ENCODE measurements at regions not wholly inside any gene's neighbourhood (a gene's known extent, or its start where the extent isn't known, plus 50 kb on each side); places are given as distances from the start of the nearest gene placed in this dataset.

DNA sequence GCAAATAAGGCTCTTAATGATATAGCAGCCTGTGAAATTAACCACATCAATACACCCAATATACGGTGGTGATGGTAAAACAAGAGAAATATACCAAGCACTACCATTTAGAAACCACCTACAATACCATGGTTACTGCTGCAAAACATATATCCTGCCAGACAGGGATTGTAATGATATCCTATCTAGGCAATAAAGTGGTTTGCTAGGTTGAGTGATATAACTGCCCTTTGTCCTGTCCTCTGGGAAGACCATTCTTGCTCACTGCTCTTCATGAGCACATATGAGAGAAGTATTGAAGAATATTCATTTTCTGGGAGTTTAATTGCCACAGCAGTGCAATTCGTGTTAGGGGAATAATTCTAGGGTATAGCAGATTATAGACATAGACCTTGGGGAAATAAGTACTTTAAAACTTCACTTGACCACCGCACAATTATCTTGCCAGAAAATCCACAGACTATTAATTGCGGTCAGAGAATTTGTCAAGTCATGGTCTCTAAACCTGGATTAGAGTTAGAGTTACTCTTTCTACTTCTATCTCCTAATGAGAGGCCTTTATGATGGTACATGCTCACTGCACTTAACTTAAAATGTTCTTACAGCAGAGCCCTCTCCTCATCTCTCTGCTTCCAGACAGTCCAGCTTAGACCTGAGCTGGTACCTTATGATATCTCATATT is 413.0 kb downstream of the ZNF608 start:
- Histone ChIP-seq H3K27ac (no peak overlapping the region), H3K9me3 (no peaks in the 10 kb centered on the region), H3K4me3 (no peak overlapping the region), H3K4me1 (no peaks in the 10 kb centered on the region), H3K36me3 (no peaks in the 10 kb centered on the region), H3K27me3 (no peaks in the 10 kb centered on the region)
- no peak for TF ChIP-seq POLR2A (IDR thresholded peaks at IDR 0.05)
- TF ChIP-seq, protein P1, sequence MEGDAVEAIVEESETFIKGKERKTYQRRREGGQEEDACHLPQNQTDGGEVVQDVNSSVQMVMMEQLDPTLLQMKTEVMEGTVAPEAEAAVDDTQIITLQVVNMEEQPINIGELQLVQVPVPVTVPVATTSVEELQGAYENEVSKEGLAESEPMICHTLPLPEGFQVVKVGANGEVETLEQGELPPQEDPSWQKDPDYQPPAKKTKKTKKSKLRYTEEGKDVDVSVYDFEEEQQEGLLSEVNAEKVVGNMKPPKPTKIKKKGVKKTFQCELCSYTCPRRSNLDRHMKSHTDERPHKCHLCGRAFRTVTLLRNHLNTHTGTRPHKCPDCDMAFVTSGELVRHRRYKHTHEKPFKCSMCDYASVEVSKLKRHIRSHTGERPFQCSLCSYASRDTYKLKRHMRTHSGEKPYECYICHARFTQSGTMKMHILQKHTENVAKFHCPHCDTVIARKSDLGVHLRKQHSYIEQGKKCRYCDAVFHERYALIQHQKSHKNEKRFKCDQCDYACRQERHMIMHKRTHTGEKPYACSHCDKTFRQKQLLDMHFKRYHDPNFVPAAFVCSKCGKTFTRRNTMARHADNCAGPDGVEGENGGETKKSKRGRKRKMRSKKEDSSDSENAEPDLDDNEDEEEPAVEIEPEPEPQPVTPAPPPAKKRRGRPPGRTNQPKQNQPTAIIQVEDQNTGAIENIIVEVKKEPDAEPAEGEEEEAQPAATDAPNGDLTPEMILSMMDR (IDR thresholded peaks at IDR 0.05), result no peak
- DNase-seq, result no peak

DNA sequence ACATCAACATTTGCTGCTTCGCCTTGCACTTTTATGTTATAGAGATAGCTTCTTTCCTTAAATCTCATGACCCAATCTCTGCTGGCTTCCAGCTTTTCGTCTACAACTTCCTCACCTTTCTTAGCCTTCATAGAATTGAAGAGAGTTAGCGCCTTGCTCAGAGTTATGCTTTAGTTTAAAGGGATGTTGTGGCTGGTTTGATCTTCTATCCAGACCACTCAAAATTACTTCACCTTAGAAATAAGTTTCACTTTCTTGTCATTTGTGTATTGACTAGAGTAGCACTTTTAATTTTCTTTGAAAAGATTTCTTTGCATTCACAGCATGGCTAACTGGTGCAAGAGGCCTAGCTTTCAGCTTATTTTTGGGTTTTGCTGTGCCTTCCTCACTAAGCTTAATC is 414.2 kb downstream of the ZNF608 start:
- Histone ChIP-seq H3K9me3 (no peaks in the 10 kb centered on the region), H3K4me1 (no peaks in the 10 kb centered on the region)
- TF ChIP-seq, protein P1 (IDR thresholded peaks at IDR 0.05), result no peak
- TF ChIP-seq POLR2A (IDR thresholded peaks at IDR 0.05), result no peak

DNA sequence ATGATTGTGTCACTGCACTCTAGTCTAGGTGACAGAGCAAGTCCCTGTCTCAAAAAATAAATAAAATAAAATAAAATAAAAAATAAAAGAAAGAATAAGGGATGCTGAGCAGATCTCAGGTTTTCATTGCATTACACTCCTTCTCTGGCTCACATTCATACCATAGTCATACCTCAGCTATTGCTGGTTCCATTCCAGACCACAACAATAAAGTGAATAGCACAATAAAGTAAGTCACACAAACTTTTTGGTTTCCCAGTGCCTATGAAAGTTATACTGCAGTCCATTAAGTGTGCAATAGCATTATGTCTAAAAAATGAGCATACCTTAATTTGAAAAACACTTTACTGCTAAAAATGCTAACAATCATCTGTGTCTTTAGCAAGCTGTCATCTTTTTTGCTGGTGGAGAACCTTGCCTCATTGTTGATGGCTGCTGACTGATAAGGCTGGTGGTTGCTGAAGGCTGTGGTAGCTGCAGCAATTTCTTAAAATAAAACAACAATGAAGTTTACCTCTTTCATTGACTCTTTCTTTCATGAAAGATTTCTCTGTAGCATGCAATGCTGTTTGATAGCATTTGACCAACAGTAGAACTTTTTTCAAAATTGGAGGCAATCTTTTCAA is 415.7 kb downstream of the ZNF608 start:
- H3K4me3 ChIP-seq, result no peak overlapping the region
- TF ChIP-seq, protein P1 (IDR thresholded peaks at IDR 0.05), result no peak
- no peak for DNase-seq

More for the DNA sequence above, 414.2 kb downstream of the ZNF608 start:
- no peak overlapping the region for H3K4me3 ChIP-seq
- H3K27me3 ChIP-seq, result no peaks in the 10 kb centered on the region
- no peak overlapping the region for H3K27ac ChIP-seq
- H3K36me3 ChIP-seq, result no peaks in the 10 kb centered on the region
- DNase-seq, result no peak

DNA sequence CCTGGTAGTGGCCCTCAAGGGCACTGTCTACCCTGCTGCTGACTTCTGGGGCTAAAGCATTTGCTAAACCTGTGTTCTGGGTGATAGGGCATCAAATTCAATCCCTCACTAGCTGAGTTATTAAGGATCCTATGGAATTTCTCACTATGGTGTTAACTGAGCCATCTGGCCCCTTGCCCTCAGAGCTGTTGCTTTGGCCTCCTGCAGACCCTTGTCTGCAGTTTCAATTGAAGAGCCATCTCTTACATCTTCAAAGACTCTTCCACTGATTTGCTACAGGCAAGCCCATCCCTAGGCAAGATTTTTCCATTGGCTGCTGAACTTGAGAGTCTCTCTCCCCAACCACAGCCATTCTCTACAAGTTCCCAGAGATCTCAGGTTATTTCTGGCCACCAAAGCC is 418.2 kb downstream of the ZNF608 start:
- no peaks in the 10 kb centered on the region for H3K36me3 ChIP-seq
- no peaks in the 10 kb centered on the region for H3K9me3 ChIP-seq
- H3K4me1 ChIP-seq, result no peaks in the 10 kb centered on the region
- no peak overlapping the region for H3K27ac ChIP-seq
- TF ChIP-seq, protein P1 (IDR thresholded peaks at IDR 0.05), result no peak
- TF ChIP-seq POLR2A (IDR thresholded peaks at IDR 0.05), result no peak
- no peak overlapping the region for H3K4me3 ChIP-seq
- H3K27me3 ChIP-seq, result no peaks in the 10 kb centered on the region
- no peak for DNase-seq

More for the DNA sequence above, 415.7 kb downstream of the ZNF608 start:
- no peaks in the 10 kb centered on the region for H3K4me1 ChIP-seq
- no peaks in the 10 kb centered on the region for H3K9me3 ChIP-seq
- no peaks in the 10 kb centered on the region for H3K36me3 ChIP-seq
- no peak overlapping the region for H3K27ac ChIP-seq
- no peaks in the 10 kb centered on the region for H3K27me3 ChIP-seq

DNA sequence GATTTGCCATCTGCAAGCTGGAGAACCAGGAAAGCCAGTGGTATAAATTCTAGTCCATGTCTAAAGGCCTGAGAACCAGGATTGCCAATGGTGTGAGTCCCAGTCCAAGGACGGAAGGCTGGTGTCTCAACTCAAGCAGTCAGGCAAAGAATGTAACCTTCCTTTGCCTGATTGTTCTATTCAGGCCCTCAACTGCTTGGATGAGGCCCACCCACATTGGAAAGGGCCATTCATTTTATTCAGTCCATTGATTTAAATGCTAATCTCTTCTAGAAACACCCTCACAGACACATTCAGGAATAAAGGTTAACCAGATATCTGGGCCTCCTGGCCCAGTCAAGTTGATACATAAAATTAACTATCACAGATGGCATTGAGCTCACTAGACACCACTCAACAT is 427.8 kb downstream of the ZNF608 start:
- H3K4me3 ChIP-seq, result no peak overlapping the region
- no peak overlapping the region for H3K27ac ChIP-seq
- no peak for DNase-seq
- TF ChIP-seq POLR2A (IDR thresholded peaks at IDR 0.05), result no peak
- TF ChIP-seq, protein P1 (IDR thresholded peaks at IDR 0.05), result no peak
- H3K9me3 ChIP-seq, result no peaks in the 10 kb centered on the region
- no peaks in the 10 kb centered on the region for H3K4me1 ChIP-seq
- no peaks in the 10 kb centered on the region for H3K36me3 ChIP-seq
- H3K27me3 ChIP-seq, result no peaks in the 10 kb centered on the region
